GM21526 (cell line): ENCODE measurements at regions not wholly inside any gene's neighbourhood (a gene's known extent, or its start where the extent isn't known, plus 50 kb on each side); places are given as distances from the start of the nearest gene placed in this dataset.
"Not testable (repeated sequence)": the region's sequence is repeated elsewhere in the genome, so short reads cannot be mapped to it uniquely, and the experiment has no call there.

Experiments
- ATAC-seq: cut with Tn5 transposase; IDR thresholded peaks from one replicate; pipeline ENCODE4 v1.9.1; 2021; ENCODE audit warnings: moderate library complexity; ENCODE audit not compliant: unreplicated experiment, low FRiP score

- ATAC-seq = peak; percentile 75
These were observed 510.8 kb downstream of the TTLL7 start for GRCh38 chr1:83488105-83488504.

GRCh38 chr1:83487460-83487859 is 511.5 kb downstream of the TTLL7 start:
- ATAC-seq = not testable (repeated sequence)

DNA sequence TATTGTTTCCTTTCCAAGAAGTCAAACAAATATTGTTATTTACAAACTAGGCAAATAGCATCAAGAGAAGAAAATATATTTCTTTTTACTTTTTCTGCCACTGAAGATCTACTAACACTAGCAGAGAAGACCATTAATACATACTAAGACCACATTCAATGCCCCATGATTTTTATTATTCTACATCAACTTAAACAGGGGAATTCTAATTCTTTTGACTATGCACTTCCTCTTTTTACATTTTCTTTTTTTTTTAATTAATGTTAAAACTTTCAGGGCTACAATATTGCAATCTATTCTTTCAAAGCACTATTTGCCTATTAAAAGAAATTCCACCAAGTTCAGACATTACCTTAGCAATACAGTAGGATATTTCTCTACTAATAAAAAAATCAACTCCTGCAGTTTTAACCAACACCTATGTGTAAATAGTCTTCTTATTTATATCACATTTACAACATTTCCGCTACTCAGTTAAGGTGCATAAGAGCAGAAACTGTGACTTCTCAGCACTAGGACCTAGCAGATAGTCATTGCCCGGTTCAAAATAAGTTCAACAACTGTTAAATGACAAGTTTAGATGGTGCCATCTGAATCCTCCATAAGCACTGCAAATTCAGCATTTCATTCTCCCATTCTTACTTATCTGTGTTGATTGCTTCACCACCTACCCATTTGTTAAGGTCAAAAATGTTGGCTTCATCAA is 513.5 kb downstream of the TTLL7 start:
- peak; percentile 23 for ATAC-seq

GRCh38 chr1:83481284-83481683 is 517.6 kb downstream of the TTLL7 start:
- ATAC-seq = not testable (repeated sequence)

DNA sequence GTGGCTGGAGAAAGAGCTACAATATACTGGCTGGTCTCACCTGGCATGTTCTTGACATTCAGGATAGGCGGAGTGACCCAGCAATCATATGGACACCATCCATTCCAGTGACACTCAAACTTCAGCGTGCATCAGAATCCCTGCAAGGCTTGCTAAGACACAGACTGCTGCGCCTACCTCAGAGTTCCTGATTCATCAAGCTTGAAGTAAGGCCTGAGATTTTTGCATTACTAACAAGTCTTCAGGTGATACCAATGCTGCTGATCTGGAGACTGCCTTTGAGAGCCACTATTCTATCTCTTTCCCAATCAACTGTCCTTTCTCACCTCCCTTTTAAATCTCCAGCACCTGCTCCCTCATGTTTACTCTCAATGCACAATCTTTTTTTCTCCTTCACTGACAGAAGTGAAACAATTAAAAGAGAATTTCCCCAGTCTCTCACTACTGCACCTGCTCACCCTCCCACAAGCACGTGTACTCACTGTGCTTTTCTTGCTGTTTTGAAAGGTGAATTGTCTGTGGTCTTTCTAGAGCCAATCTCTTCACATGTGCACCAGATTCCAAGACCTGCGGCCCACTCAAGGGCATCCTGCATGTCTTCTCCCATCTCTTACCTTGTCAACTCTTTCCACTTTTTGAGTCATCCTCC is 519.2 kb downstream of the TTLL7 start:
- peak; percentile 75 for ATAC-seq

- ATAC-seq = not testable (repeated sequence)
These were observed 520.8 kb downstream of the TTLL7 start for GRCh38 chr1:83478127-83478526.

- ATAC-seq = not testable (repeated sequence)
These were observed 522.4 kb downstream of the TTLL7 start for GRCh38 chr1:83476518-83476917.

DNA sequence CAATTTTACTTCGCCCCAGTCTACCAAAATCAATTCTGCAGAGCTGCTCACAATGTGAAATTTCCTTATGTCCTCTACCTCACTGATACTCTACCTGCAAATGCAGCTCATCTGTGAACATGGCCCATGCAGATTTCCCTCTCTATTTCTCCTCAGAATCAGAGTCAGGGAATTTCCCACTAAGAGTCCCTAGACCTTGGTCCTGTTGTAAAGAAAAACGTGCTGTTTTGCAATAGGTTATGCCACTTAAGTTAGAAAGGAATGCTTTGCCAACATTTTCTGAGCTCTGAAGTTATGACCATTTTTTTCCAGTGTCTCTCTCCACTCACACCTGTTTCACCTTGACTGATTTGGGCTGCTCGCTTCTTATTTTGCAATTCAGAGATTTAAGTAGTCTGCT is 524.0 kb downstream of the TTLL7 start:
- ATAC-seq = not testable (repeated sequence)

- not testable (repeated sequence) for ATAC-seq
These were observed 524.9 kb downstream of the TTLL7 start for GRCh38 chr1:83473986-83474385.

DNA sequence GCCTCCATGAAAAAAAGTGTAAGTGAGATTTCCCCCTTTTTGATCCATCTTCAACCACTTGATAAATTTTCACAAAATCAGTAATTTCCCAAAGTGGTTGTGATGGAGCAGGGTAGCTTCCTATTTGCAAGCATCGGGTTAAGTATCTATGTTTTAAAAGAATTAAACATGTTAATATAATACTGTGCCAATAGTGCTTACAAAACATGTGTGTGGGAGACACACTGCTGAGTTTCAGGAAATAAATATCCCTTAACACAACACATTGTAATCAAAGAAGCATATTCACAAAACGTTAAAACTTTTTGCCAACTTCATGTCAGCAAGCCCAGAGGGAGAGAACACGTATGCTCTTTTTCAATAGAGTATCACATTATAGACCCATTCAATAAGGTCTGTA is 526.9 kb downstream of the TTLL7 start:
- ATAC-seq = not testable (repeated sequence)

GRCh38 chr1:83471272-83471671 is 527.7 kb downstream of the TTLL7 start:
- not testable (repeated sequence) for ATAC-seq

- not testable (repeated sequence) for ATAC-seq
These were observed 530.6 kb downstream of the TTLL7 start for GRCh38 chr1:83468336-83468735.

DNA sequence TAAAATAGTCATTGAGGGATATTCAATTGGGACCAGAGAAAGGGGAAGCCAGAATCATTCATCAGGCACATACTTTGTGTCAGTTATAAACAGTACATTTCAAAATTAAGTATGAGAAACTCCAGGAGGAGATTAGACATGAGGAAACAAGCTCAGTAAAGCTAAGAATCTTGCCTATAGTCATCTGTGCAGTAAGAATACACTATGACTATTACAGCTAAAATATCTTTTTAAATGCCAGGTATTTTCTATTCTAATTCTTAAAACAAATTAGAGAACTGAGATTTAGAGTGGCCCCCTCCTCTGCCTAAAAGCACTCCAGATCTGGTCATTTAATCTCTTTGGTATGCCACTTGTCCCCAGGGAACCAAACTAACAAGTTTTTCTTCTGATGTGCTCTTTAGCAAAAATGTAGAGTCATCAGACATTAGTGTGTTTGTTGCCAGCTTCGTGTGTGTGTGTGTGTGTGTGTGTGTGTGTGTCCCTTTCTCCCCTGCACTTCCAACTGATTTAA is 541.1 kb downstream of the TTLL7 start:
- not testable (repeated sequence) for ATAC-seq

DNA sequence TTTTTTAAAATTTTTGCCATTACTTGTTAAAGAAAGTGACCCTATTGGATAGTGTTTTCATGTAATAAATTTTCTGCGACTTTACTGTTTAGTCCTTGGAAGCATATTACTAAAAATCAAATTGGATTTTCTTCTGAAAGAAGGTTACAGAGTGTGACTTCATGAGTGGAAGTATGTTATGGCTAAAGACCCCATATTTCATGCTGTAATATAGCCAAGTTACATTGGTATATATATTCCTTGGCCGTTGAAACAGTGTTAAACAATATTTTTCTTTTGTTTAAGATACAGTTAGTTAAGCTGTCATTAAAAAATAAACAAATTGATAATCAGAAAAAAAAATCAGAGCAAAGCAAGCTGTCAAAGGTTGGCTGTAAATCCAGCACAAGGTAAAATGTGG is 541.7 kb downstream of the TTLL7 start:
- not testable (repeated sequence) for ATAC-seq

DNA sequence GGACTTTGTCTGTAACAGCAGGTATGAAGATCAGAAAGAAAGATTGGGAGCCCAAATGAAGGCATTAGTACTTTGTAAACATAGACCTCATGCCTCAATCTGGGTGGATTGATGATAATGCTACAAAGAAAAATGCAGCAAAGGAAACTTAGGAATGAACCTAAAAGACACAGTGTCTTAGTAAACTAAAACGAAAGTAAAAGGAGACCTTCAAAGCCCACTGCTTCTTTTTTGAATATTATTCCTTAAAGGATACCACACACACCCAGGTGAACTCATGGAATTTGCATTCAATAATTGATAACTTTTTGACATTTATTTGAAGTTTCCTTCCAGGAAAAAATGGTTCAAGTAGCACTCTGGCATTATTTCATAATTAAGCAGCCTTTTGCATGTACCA is 543.2 kb downstream of the TTLL7 start:
- not testable (repeated sequence) for ATAC-seq

DNA sequence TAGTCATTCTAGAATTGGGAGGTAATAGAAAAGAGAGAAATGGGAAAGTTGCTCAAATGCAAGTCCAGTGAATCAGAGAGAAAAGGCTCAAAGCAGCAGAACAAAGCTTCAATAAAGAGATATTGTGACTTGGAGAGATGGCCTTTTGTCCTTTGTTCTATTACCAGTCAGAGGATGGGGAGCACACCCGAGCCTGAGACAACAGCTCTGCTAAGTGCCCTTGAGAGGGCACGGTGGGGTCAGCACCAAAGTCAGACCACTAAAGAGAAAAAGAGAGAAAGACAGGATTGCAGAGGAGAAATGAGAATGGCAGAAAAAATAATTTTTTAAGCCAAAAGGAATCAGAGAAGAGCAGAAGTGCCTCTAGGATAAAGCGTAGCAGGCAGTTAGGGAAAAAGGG is 553.1 kb downstream of the TTLL7 start:
- not testable (repeated sequence) for ATAC-seq

GRCh38 chr1:83442412-83442811 is 556.5 kb downstream of the TTLL7 start:
- ATAC-seq = not testable (repeated sequence)

DNA sequence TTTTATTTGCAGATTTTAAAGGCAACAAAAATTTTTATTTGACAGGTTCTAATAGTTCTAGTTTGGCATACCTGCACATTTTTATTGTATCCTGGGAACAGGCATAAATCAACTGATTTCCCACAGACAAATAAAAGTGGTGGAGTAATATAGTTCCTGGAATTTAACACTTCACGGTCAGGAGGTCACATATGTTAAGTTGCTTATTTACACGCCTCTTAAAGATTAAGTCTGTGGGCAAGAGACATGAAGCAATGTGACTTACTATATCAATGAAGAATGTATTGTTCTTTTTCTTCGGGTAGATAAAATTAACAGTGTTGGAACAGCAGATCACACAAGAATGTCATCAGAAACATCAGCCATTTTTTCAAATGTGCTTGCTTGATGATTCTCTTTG is 558.3 kb downstream of the TTLL7 start:
- not testable (repeated sequence) for ATAC-seq

DNA sequence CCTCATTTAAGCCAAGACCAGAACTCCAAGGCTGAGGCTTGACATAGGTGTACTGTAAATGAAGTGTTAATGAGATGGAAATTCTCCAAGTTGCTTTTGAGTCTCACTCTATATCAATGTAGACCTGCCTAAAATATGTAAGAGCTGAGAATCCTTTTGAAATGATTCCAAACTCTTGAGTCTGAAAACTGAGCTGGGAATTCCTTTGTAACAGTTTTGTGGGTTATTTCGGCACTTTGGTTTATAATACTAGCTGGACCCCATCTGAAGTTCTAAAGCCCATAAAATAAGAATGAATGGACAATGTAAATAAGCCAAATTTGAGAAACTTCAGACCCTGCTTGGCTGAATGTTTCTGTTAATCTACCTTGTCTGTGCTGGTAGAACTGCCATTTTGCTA is 558.9 kb downstream of the TTLL7 start:
- ATAC-seq = not testable (repeated sequence)

DNA sequence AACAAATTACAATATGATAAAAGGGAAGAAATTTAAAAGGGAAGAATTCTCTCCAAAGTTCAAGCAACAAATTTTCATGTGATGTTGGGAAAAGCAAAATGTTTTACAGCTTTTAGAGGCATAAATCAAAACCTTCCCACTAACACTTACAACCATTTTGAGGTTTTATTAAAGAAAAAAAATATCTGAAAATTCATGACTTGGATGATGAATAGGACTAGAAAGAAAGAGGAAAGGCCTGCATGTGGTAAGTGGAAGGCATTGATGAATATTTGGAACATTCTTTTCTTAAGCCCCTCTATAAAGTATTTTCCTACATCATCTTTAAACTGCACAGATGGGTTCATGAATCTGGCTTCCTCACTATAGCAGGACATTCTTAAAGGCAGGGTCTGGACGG is 560.6 kb downstream of the TTLL7 start:
- ATAC-seq = not testable (repeated sequence)

DNA sequence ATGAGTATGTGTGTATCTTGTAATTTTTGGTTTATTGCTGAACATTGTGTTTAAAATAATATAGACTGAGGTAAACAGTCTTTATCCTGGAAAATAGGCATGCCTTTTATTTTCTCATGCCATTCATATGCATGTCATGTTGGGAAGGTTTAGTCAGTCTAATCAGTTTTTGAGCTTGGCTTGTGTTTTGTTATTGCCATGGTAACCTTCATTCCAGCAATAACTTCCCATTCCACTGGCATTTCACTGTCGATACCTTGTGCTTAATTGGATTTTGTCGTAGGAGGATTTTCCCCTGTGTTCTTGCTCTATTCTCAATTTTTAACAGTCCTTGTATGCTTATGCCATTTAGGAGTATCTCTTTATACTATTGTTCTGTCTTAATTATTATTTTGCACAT is 563.6 kb downstream of the TTLL7 start:
- ATAC-seq = not testable (repeated sequence)

GRCh38 chr1:83427566-83427965 is 571.4 kb downstream of the TTLL7 start:
- ATAC-seq = not testable (repeated sequence)
